GM19239 (cell line): ENCODE measurements at regions not wholly inside any gene's neighbourhood (a gene's known extent, or its start where the extent isn't known, plus 50 kb on each side); places are given as distances from the start of the nearest gene placed in this dataset.

Experiments used
- DNase-seq: peaks from one replicate; pipeline ENCODE4 v3.0.0; 2011; ENCODE audit warnings: low spot score; ENCODE audit not compliant: insufficient read length
- FAIRE-seq: peaks from 2 replicates; lab custom pipeline; 2011; peaks lifted over from hg19 to GRCh38; lab: Jason Lieb, UNC

- DNase-seq (no peak), FAIRE-seq (no peak)
These were observed 206.3 kb upstream of the KHDRBS2 start for GRCh38 chr6:62492192-62492822.

GRCh38 chr6:62480544-62480943 is 194.5 kb upstream of the KHDRBS2 start:
- FAIRE-seq (no peak), DNase-seq (no peak)

- DNase-seq: no peak
- FAIRE-seq: no peak
These were observed 193.7 kb upstream of the KHDRBS2 start for GRCh38 chr6:62479697-62480220.

- DNase-seq: no peak
- no peak for FAIRE-seq
These were observed 188.8 kb upstream of the KHDRBS2 start for GRCh38 chr6:62474793-62475192.

DNA sequence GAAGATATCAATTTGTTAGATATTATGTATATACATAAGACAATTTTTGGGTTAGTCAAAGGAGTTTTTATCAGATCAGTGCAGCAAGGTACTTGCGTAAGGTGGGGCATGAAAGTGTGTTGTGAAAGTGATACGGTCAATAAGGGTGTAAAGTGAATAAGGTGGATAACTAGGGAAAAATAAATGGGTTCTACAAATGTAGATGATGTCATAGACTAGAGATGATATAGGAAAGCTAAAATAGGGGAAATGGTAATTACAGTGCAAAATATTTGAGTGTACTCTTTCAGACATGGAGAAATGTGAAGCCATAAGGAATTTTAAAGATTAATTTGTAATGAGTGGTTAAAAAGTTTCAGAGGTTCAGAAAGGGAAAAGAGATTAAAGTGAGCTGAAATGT is 180.6 kb upstream of the KHDRBS2 start:
- DNase-seq (no peak), FAIRE-seq (no peak)

GRCh38 chr6:62465206-62465605 is 179.2 kb upstream of the KHDRBS2 start:
- no peak for FAIRE-seq
- DNase-seq: no peak

DNA sequence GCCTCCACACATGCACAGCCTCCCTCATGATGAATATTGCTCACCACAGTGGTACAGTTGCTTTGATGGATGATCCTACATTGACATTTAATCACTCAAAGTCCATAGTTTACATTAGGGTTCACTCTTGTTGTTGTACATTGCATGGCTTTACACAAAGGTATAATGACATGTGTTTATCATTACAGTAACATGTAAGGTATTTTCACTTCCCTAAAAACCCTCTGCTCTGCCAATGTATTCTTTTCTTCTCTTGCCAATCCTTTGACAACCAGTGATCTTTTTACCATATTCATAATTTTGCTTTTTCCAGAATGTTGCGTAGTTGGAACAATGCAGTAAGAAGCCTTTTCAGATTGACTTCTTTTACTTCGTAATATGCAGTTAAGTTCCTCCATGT is 166.6 kb upstream of the KHDRBS2 start:
- DNase-seq: no peak
- FAIRE-seq: no peak

DNA sequence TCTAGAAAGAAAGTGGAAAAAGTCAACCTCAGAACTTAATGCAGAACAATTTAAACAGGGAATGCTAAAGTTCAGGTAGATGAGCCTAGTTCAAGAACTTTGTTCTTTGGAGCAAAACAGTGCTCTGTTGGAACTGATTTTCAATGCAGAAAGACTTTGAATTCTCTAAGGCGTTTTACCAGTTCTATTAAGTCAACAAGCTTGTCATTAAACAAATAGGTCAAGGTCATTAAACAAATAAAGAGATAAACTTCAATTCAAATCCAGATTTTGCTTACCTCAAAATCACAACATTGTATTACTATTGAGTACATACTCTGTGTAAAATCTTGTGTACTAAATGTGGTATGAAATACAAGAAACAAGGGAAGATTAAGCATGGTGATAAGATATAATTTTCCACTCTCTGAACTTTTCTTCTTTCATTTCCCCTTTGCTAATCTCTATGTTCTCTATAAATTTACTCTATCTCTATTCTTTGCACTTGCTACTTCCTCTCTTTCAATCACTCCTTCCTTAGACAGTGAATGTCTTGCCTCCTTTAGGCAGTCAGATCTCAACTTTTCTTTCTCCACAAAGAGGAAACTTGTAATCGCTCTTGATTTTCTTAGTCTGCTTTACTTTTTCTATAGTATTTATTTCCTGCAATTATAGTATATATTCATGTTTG is 160.8 kb upstream of the KHDRBS2 start:
- DNase-seq: no peak

GRCh38 chr6:62445521-62445920 is 159.5 kb upstream of the KHDRBS2 start:
- FAIRE-seq (no peak), DNase-seq (no peak)

More for the DNA sequence above, 160.8 kb upstream of the KHDRBS2 start:
- FAIRE-seq: no peak

- no peak for DNase-seq
- FAIRE-seq: no peak
These were observed 155.2 kb upstream of the KHDRBS2 start for GRCh38 chr6:62441182-62441581.

- no peak for FAIRE-seq
These were observed 143.8 kb upstream of the KHDRBS2 start for GRCh38 chr6:62429781-62430180.

DNA sequence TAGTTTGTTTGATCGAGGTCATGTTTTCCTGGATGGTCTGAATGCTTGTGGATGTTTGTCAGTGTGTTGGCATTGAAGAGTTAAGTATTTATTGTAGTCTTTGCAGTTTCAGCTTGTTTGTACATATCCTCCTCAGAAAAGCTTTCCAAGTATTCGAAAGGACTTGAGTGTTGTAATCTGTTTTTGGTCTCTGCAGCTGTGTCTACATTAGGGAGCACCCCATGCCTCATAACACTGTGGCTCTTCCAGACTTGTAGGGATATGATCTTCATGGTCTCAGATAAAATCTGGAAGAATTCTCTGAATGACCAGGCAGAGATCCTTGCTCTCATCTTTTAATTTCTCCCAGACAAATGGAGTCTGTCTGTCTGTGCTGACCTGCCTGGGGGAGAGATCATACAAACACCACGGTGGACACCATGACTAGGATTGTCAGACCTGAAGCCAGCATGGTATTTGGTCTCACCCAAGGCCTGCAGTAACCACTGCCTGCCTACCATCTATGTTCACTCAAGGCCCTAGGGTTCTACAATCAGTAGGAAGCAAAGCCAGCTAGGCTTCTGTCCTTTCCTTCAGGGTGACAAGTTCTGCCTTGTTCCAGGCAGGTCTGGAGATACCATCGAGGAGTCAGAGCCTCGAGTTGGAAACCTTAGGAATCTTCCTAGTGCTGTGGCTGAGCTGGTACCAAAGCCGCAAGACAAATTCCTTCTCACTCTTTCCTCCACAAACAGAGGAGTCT is 114.7 kb upstream of the KHDRBS2 start:
- FAIRE-seq (no peak), DNase-seq (no peak)

More at GRCh38 chr6:62429781-62430180, 143.8 kb upstream of the KHDRBS2 start:
- no peak for DNase-seq

DNA sequence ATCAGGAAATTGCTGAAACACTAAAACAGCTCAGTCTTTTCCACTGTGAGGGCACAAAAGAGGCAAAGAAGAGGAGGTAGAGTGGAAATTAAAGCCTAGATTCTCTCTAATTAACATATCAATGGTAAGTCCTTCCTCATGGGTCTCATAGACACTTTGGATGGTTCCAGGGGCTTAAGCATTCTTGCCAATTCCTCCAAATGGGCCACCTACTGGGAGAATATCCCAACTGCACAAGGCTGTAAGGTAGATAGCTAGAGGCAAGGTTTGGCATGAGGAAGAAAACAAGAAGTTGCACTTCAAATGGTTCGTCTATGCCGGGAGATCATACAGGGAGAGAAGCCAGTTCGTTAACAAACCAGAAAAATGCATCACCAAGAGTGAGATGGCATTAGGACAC is 107.6 kb upstream of the KHDRBS2 start:
- no peak for DNase-seq
- no peak for FAIRE-seq

DNA sequence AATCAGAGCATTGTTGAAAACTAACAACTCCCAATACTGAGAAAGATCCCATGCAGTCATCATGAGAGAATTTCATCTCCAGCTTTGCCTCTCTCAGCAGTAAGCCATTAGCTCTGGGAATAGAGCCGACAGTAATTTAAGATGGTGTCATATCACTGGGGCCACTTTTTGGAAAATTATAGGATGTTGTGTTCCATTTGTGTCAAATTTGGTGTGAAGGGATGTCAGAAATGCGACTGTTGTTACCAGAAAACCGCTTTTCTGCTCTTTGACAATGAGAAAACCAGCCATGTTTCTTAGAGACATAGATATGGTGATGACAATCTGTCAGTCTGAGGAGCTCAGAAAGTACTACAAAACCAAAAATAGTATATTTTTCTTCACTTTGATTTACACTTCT is 106.3 kb upstream of the KHDRBS2 start:
- DNase-seq: no peak
- FAIRE-seq: no peak

GRCh38 chr6:62391358-62391757 is 105.3 kb upstream of the KHDRBS2 start:
- DNase-seq (no peak), FAIRE-seq (no peak)

GRCh38 chr6:62390401-62390800 is 104.4 kb upstream of the KHDRBS2 start:
- FAIRE-seq (no peak), DNase-seq (no peak)

DNA sequence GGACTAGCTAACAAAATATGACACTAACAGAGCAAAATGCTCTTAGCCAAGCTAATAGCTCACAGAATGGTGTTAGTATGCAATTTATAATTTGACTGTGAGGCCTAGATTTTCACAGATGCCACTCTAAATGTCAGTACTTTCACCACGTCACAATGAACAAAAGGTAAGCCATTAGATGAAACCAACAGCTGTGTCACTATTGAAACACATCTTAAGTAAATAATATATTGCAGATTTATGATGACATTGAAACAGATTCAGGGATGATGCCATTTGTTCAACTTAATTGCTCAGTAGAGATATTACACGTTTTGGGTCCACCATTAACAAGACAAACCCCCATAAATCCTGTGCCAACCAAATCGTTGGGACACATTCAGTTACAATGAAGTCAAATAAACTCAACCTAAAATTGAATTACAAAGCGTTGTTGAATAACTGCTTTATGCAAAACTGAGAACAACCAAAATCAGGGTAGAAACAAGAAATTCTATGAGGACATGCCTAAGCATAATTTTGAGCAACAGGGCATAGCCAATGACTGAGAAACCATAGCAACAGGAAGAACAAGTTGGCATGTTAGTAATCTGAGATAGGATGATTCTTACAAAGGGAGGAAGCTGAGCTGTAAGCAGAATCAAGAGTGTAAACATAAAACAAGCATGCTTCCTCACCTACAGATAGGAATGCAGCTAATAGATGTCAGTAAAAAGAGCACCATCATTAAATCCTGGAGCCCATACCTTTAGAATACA is 85.6 kb upstream of the KHDRBS2 start:
- no peak for DNase-seq
- FAIRE-seq: no peak

DNA sequence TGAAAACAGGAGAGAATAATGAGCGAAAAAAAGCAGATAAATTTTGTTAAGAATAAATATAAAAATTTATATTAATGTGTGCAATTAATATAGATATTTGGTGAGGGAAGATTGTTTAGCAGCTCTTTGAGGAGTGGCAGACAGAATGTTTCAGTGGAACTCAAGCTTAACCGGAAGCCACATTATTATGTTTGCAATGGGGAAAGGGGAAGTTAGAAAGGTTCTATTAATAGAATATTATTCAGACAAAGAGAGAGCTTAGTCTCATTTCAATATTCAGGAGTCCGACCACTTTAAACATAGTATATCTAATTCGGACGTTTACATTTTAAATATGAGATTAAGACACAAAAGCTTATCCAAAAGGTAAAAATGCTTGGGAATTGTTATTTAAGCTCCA is 81.6 kb upstream of the KHDRBS2 start:
- no peak for DNase-seq
- FAIRE-seq: no peak

GRCh38 chr6:62362097-62362496 is 76.1 kb upstream of the KHDRBS2 start:
- FAIRE-seq (no peak), DNase-seq (no peak)

GRCh38 chr6:62357835-62358234 is 71.8 kb upstream of the KHDRBS2 start:
- FAIRE-seq: no peak
- DNase-seq: no peak
